ENCODE measurements at regions not wholly inside any gene's neighbourhood (a gene's known extent, or its start where the extent isn't known, plus 50 kb on each side); places are given as distances from the start of the nearest gene placed in this dataset.

- DNase-seq (ENCODE audit: low spot score), result no peak
Measured at GRCh38 chrX:10800796-10801195, 180.4 kb upstream of the MID1 start.

GRCh38 chrX:10811111-10811510, 190.7 kb upstream of the MID1 start:
- no peak for DNase-seq (ENCODE audit: low spot score)
- Histone ChIP-seq H3K4me1 (ENCODE audit: control insufficient read depth in 4 of 4, insufficient read depth in 4 of 4, low read length in 3 of 4) (no peaks in the 10 kb centered on the region), H3K4me3 (ENCODE audit: low read depth in 1 of 3, low read length in 3 of 3) (no peak overlapping the region), H3K36me3 (ENCODE audit: control insufficient read depth in 4 of 4, insufficient read depth in 3 of 4, low read depth in 1 of 4, low read length in 3 of 4) (no peaks in the 10 kb centered on the region), H3K9me3 (ENCODE audit: control insufficient read depth in 4 of 4, low read length in 3 of 4) (peaks cover 0 to 4% (median 1%) of the 10 kb centered on the region in 4 donors), H3K27me3 (ENCODE audit: control insufficient read depth in 4 of 4, insufficient read depth in 4 of 4, low read length in 3 of 4) (no peaks in the 10 kb centered on the region), H3K27ac (ENCODE audit: low read depth in 1 of 2, low read length in 2 of 2) (no peak overlapping the region), H3K9ac (ENCODE audit: low read depth in 1 of 2, low read length in 2 of 2) (no peak overlapping the region)
- TF ChIP-seq HNF4G (IDR thresholded peaks at IDR 0.05) (no peak), ATF3 (IDR thresholded peaks at IDR 0.05) (no peak), RAD21 (IDR thresholded peaks at IDR 0.05) (no peak), FOXA1 (IDR thresholded peaks at IDR 0.05) (no peak), SP1 (IDR thresholded peaks at IDR 0.05) (no peak), NR2F2 (IDR thresholded peaks at IDR 0.05) (no peak), FOXA2 (IDR thresholded peaks at IDR 0.05) (no peak), REST (IDR thresholded peaks at IDR 0.05) (no peak), CTCF (IDR thresholded peaks at IDR 0.05; ENCODE audit: low read depth, low read length, missing input control) (no peak), HNF4A (conservative IDR thresholded peaks at IDR 0.05) (no peak), RXRA (IDR thresholded peaks at IDR 0.05) (no peak), JUND (IDR thresholded peaks at IDR 0.05) (no peak)
- 86% methylated on average over 3 of the region's 3 CpGs for WGBS

More at GRCh38 chrX:10800796-10801195, 180.4 kb upstream of the MID1 start:
- Histone ChIP-seq H3K36me3 (ENCODE audit: control insufficient read depth in 4 of 4, insufficient read depth in 3 of 4, low read depth in 1 of 4, low read length in 3 of 4) (no peaks in the 10 kb centered on the region), H3K27me3 (ENCODE audit: control insufficient read depth in 4 of 4, insufficient read depth in 4 of 4, low read length in 3 of 4) (no peaks in the 10 kb centered on the region), H3K27ac (ENCODE audit: low read depth in 1 of 2, low read length in 2 of 2) (no peak overlapping the region), H3K4me1 (ENCODE audit: control insufficient read depth in 4 of 4, insufficient read depth in 4 of 4, low read length in 3 of 4) (no peaks in the 10 kb centered on the region), H3K9ac (ENCODE audit: low read depth in 1 of 2, low read length in 2 of 2) (no peak overlapping the region), H3K4me3 (ENCODE audit: low read depth in 1 of 3, low read length in 3 of 3) (no peak overlapping the region), H3K9me3 (ENCODE audit: control insufficient read depth in 4 of 4, low read length in 3 of 4) (no peaks in the 10 kb centered on the region)
- TF ChIP-seq RXRA (IDR thresholded peaks at IDR 0.05), result no peak
- no peak for TF ChIP-seq EGR1 (IDR thresholded peaks at IDR 0.05; ENCODE audit: low read depth in 2 of 2)
- TF ChIP-seq MAX (IDR thresholded peaks at IDR 0.05), result no peak
- no peak for TF ChIP-seq ATF3 (IDR thresholded peaks at IDR 0.05)
